ENCODE measurements at regions not wholly inside any gene's neighbourhood (a gene's known extent, or its start where the extent isn't known, plus 50 kb on each side); places are given as distances from the start of the nearest gene placed in this dataset.
A peak's percentile ranks its signal among the peaks of the same experiment; 100 is the strongest.
"Not testable (repeated sequence)": the region's sequence is repeated elsewhere in the genome, so short reads cannot be mapped to it uniquely, and the experiment has no call there.

DNA sequence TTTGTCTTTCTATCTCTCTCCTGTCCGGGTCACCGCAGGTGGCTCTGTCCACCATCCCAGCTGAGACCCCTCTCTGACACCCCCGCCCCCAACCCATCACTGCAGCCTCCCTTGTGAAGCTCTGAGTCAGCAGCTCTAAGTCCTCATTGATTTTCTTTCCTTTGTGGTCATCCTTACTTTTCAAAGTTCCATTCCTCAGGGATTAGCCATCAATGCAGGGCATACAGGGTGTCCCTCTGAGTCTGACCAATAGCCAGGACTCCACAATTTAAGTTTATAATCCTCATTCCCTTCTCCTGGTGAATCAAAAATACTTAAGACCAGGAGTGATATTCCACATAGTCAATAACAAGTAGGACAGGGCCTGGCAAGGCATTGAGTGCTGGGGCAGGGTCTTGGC lies 333.3 kb upstream of the CNR1 start:
- DNase-seq (ENCODE audit: low read depth): no peak

DNA sequence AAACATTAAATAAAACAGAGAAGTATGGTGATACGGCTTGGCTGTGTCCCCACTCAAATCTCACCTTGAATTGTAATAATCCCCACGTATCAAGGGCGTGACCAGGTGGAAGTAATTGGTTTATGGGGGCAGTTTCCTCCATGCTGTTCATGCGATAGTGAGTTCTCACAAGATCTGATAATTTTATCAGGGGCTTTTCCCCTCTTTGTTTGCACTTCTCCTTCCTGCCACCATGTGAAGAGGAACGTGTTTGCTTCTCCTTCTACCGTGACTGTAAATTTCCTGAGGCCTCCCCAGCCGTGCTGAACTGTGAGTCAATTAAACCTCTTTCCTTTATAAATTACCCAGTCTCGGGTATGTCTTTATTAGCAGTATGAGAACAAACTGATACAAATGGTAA lies 331.3 kb upstream of the CNR1 start:
- not testable (repeated sequence) for DNase-seq (ENCODE audit: low read depth)

DNA sequence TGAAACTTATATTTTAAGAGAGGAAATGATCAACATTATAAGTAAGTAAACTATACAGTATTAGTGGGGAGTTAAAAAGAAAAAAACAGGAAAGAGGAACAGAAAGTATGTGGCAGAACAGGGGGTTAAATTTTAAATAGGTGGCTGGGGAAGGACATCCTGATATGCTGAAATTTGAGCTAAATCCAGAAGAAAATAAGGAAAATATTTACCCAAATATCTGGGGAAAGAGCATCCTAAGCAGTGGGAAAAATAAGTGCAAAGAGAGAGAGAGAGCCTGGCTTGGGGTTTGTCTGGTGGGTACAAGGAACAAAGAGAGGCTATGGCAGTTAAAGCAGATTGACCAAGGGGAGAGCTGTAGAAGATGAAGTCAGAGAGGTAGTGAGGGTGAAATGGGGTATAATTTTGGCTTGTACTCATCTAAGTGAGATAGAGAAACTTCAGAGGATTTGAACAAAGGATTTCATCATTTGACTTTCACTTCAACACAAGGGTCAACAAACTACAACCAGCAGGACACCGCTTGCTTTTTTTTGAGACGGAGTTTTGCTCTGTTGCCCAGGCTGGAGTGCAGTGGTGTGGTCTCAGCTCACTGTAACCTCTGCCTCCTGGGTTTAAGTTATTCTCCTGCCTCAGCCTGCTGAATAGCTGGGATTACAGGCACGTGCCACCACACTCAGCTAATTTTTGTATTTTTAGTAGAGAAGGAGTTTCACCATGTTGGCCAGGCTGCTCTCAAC lies 328.4 kb upstream of the CNR1 start:
- no peak for DNase-seq (ENCODE audit: low read depth)

DNA sequence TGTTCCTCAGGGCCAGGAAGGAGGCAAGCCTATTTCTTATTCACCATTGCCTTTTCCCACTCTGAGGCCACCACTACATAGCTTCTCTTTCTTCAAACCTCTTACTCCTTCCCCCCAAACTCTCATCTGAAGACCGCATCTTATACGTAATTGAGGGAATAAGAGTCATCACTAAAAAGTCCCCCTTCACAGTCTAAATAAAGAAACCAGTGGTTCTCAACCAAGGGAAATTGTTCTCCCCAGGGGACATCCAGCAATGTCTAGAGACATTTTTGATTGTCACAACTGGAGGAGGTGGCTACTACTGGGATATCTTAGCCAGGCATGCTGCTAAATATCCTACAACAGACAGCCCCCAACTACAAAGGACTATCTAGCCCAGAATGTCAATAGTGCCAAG lies 327.6 kb upstream of the CNR1 start:
- DNase-seq (ENCODE audit: low read depth): no peak

DNA sequence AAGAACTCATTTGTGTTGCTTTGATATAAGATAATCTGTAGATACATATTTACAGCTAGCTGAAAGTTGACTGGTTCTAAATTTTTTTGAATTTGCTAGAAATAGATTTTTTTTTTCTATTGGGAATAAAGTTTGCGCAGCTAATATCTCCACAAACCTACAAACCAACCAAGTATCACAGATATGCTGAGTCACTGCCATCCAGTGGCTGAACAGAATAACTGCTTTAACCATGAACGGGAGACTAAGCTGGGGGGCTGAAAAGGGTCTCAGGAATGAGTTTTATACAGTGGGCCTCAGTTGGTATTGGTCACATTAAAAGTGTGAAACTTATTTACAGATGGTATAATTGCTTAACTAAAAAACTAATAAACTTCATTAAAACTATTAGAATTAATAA lies 326.7 kb upstream of the CNR1 start:
- peak; percentile 60 for DNase-seq (ENCODE audit: low read depth)

DNA sequence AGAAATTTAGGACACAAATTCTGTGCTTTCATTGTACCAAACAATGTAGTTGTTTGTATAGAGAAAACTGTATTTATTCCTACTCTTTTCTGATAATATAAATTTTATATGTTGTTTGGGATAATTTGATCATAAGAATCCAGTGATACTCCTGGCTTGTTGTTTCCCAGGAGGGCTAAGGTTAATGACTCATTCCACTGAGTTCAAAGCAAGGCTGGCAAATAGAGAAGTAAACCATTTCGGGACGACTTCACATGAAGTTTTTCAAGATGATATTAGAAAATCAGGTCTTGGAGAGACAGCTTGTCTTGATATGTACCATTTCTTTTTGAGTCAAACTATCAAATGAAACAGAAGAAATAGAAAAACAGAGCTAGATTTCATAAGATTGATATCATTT lies 326.1 kb upstream of the CNR1 start:
- DNase-seq (ENCODE audit: low read depth): no peak

DNA sequence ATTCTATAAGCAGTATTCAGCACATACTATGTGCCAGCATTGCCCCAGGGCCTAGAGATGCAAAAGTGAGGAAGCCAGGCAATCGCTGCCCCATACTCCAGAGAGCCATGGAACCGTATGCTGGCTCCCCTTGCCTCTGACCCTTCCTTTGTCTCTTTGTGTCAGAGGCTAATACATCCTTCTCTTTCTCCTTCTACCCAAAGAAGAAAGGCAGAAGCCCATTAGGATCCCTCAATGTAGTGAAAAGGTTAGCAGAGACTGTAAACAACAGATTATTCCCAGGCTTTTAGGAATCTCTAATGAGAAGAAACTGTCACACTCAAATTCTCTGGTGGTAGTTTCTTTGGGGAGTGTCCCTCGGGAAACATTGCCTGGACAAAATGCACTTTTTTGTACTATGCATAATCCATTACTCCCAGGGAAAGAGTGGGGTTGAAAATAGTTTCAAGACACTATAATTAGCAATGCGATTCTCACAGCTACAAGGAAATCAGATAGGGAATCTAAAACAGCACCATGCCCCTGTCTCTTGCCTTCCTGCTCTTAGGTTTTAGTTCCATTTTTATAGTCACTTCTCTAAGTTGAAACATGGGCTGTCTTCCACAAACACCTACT lies 325.2 kb upstream of the CNR1 start:
- DNase-seq (ENCODE audit: low read depth): no peak

DNA sequence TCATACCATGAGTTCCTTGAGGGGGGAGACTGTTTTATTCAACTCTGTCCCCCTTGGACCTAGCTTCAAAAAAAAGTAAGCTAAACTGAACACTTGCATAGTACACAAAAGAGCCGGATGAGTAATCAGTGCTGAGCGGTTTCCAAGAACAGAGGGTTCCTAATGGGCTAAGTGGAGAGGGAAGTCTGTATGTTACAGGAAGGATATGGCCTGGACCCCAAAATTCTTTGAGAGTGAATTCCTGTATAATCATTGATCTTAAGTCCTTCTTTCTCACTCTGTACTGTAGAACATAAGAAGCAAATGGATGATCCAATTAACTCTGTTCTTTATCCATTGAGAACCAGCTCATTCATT lies 324.7 kb upstream of the CNR1 start:
- DNase-seq (ENCODE audit: low read depth): peak; percentile 84

DNA sequence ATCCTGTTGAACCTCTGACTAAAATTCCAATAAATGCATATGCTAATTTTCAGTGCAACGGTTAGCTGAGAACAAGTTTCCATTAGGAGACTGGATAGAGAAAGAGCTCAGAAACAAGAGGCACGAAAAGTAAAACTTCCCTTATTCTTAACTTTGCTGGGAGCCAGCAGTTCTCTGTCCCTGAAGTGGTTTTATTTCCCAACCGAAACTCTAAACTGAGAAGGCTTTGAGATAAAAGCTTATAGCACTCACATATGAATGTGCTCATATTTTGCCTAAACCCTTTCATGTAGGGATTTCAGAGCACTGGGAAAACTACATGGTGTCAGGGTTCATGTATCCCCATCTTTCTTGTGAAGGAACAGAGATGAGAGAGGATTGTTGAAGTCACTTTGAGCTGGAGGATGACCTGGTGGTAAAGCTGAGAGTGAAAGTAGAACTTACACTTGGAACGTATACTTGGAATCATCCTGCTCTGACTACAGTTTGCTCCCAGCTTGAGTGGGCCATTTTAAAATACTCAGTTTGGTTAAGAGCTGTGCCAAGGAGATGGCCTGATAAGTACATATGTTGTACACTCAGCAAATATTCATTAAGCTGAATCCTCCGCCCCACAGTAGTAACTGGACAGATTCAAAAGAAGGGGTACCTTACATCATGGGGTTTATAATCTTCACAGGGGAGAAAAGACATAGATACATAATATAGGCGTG lies 324.2 kb upstream of the CNR1 start:
- no peak for DNase-seq (ENCODE audit: low read depth)

DNA sequence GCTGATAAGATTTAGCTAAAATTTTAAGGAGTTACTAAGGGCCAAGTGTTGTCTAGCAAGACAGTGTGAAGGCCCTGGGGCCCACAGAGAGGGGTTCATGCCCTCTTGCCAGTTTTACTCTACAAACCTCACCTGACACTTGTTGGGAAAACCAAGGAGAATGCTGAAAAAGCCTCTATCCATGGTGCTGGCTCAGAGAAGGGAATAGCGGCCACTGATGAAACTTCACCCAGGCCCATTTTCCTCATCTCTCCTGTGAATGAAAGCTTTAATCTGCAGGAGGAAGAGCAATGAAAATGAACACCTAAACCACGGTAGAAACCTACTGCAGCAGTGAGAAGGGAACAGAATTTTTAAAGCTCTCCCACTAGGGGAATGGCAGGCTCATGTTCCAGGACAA lies 317.3 kb upstream of the CNR1 start:
- DNase-seq (ENCODE audit: low read depth): no peak

DNA sequence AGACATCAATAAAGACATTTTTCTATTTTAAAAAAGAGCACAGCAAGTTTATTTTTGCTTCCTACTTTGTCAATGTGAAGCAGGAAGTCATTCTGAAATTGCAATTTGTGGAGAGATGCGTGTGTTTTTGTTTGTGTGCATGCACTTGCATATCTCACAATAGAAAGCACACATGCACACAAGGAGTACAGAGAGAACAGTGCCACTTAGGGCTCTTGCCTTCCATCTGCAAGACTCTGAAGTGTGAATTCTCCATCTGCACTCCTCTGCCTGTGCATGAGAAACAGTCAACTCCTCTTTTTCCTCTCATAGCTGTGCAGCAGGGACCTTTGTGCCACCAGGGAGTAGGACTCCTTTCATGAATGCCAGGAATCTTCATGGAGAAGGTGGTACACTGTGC lies 316.3 kb upstream of the CNR1 start:
- DNase-seq (ENCODE audit: low read depth): no peak

DNA sequence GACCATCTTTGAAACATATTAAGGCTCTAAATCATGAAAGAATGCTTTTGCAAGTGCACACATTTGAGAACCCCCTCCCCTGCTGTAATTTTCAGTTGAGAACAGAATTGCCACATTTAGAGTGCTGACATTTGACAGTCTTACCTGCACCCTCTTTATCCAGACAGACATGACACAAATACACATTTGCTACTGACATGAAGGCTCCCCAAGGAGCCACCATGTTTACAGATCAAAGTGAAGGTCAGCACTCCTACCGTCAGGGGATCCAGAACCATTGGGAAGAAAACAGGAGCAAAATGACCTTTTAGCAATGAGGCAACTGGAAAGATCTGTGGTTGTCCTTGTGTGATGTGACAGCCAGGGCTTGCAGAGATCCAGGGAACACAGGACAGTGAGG lies 315.4 kb upstream of the CNR1 start:
- no peak for DNase-seq (ENCODE audit: low read depth)

DNA sequence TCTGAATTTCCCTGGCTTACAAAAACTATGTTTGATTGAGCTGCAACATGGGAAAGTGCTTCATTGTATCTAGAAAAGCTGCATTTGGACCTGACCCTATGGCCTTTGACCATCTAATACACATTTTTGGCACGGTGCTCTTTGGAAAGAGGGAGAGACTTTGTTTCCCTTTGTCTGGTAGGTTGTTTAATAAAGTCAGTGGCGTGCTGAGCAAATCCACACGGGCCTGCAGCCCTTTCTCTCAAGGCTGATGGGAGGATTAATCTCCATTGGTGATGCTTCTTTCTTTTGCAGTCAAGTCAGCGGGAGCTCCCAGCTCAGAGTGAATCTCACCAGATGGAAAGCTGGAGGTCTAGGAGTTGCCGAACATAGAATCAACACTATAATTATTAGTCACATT lies 314.7 kb upstream of the CNR1 start:
- no peak for DNase-seq (ENCODE audit: low read depth)

DNA sequence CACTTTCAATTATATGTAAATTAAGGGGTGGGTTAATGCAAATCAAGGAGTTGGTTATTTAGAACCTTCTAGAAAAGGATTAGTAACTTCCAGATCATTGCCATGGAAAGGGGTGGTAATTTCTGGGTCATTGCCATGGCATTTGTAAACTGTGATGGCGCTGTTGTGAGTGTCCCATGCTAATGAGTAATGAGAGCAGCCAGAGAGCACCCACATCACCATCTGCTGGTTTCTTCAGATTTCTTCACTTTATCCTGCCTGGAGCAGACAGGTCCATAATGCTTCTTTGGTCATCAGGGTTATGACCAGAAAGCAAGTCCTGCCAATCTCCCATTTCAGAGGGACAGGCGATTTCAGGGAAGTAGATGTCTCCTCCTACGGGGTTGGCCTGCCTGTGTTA lies 311.3 kb upstream of the CNR1 start:
- no peak for DNase-seq (ENCODE audit: low read depth)

DNA sequence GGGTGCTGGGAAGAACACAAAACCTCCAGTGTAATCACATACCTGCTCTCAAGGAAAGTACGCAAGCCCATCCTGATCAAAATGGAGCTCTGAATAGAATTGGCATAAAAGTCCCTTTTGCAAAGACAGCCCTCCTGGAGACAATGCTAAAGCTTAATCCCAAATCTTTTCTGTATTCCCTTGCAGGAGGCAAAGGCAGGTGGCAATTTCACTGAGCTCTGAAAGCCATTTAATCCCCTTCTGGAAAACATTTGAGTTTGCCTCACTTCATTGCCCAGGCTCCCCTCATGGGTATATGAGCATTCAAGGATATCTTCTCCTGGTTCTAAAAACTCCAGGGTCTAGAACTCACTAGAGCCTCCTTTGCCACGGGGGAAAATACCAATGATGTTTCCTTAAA lies 310.2 kb upstream of the CNR1 start:
- no peak for DNase-seq (ENCODE audit: low read depth)

DNA sequence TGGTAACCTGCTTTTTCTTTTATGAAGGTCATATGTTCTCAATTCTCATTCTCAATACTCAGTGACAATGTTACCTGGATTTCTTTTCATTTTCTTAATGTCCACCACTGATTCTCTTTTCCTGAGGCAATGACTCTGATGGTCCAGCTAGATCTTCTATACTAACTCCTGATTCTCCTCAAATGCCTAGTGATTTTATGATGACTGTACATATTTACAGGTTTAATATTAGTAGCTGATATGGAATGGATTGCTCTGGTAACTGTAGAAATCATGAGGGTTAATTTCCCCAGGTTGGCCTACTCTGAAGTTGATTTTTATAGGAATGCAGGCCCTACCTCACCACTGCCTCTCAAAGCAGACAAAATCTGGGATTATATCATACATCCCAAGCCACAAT lies 308.6 kb upstream of the CNR1 start:
- DNase-seq (ENCODE audit: low read depth): no peak

DNA sequence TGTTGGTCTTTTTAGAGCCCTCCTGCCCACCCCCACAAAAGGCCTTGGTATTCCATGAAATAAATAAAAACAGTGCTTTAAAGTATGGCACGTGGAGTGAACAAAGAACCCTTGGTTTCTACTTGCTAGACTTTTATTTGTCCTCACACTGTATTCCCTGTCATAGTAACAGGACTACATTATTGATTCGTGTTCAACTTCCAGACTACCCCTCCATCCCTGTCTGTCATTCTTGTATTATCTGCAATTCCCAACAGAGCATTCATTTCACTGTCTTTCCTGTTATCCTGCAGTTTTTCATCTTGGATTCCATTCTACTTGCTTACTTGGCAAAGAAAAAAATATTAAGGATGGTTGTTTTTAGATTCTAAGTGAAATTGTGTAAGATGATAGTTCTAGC lies 307.4 kb upstream of the CNR1 start:
- no peak for DNase-seq (ENCODE audit: low read depth)

DNA sequence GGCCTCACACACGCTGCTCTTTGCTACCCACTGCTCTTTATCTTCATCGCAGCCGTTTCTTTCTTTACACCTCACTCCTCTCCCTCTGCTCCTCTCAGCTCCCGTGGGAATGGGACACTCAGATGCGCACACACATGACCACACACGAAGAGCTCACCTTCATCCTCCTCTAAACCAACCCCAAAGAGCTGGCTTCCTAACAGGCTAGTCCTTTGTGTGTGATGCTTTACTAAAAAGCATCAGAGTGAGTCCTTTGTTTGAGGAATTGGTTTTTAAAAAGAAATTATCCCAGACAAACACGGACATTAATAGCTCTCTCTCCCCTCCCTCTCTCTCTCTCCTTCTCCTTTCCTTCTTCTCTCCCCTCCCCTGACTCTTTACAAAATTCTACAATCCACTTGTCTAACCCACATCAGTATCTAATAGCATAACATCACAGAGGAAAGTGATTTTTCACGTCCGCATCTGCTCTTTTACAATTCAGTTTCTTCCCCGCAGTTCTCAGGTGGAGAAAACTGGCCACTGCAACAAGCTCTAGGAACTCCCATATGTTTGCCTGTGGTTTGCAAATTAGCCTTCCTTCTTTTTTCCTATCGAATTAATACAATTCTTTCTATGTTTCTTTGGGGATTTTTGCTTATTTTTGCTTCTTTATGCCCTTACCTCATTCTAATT lies 306.8 kb upstream of the CNR1 start:
- DNase-seq (ENCODE audit: low read depth): no peak

DNA sequence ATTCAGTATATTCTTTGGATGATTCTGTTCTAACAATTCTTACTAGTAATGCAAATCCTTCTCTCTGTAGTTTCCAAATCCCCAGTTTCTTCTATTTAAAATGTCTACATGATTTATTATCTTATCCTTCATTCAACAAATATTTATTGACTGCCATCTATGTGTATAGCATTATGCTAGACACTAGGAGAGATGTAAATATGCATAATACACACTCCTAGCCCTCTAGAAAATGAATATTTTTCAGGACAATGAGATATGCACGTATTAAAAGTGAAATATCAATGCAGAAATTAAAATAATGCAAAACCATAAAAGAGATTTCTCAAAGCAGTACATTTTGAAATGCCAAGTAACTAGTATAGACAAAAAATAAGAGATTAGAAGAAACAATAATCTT lies 293.5 kb upstream of the CNR1 start:
- DNase-seq (ENCODE audit: low read depth): no peak

DNA sequence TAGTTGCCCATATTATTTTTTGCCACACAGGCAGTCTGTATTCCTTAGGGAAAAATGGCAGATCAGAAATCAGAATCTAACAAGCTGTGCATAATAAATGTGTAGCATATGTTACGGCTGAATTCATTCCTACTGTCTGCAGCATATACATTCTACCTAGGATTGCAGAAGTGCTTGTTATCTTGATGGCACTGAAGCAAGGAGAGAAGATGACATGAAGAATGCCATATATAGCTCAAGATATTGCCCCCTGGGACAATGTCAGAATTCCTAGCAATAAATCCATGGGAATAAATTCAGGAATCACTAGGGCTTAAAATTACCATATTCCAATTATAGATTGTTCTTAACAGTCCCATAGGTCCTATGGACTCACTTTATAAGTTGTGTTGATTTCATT lies 293.0 kb upstream of the CNR1 start:
- no peak for DNase-seq (ENCODE audit: low read depth)

DNA sequence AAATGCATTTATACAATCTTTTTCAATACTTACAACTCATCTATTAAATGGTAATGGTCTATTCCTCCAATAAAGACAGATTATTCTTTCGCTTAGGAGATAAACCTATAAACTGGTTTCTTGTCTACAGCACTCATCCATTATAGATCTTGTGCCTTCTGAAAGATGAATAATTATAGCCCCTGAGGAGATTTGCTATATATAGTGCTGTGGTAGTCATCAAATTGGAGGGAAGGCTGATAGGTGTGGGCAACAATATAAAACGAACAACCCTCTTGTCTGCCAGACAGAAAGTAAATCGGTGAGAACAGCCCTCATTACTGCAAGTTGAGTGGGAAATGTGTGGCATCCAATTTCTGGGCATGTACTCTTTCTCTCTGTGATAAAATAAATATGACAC lies 292.5 kb upstream of the CNR1 start:
- no peak for DNase-seq (ENCODE audit: low read depth)

DNA sequence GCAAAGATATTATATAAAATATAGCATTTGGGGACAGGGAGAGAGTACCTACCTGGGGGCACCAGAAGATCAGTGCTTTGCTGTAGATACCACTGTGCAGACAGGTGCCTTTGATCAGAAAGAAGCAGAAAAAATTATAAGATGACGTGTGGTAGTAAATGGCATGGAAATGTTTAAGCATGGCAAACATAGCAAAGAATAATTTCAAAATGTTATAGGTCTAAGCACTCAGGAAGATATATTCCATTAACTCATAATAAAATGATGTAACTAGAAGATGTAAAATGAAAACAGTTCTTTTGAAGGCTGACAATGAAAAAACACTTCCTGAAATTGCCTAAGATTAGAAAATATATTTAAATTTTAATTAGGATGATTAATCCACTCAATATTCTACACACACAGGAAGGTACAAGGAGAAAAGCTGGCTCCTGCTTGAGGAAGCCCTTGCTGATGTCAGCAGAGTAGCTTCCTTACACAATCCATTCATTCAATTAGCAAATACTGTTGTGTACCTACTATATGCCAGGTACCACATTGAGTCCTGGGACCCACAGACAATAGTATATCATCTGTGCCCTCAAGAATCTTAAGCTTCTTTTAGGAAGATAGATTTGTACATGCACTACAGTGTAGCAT lies 290.2 kb upstream of the CNR1 start:
- DNase-seq (ENCODE audit: low read depth): no peak

DNA sequence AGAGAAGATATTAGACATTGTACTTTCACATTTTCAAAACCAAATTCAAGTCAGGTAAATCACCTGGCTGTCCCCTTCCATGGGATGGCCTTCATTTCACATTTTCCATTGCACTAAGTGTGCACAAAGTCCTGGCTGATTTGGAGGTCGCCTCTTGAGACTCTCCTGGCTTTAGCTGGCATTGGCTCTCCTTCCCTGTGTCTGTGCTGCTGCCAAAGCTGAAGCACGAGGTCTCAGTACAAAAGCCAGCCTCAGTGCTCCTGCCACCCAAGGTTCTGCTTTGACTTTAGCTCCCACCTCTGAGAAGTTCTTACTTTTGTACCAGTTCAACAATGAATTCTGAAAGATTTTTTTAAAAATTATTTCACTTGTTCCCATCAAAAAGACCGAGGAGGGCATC lies 289.2 kb upstream of the CNR1 start:
- no peak for DNase-seq (ENCODE audit: low read depth)

Data from fibroblast of the conjunctiva (primary cell).